D721Med (cell line): ENCODE measurements at regions not wholly inside any gene's neighbourhood (a gene's known extent, or its start where the extent isn't known, plus 50 kb on each side); places are given as distances from the start of the nearest gene placed in this dataset.

Experiments
- DNase-seq: peaks from one replicate; pipeline ENCODE4 v3.0.0; 2011; ENCODE audit warnings: low spot score; ENCODE audit not compliant: insufficient read length
- FAIRE-seq: peaks from 2 replicates; lab custom pipeline; 2011; peaks lifted over from hg19 to GRCh38; lab: Jason Lieb, UNC
- TF ChIP-seq, protein P1 (sequence below): IDR thresholded peaks from 2 replicates; pipeline ENCODE4 v1.5.1; 2012; ENCODE audit warnings: mild to moderate bottlenecking, control low read depth; ENCODE audit not compliant: insufficient read depth; ENCODE audit errors: missing control alignments

- TF ChIP-seq, protein P1, sequence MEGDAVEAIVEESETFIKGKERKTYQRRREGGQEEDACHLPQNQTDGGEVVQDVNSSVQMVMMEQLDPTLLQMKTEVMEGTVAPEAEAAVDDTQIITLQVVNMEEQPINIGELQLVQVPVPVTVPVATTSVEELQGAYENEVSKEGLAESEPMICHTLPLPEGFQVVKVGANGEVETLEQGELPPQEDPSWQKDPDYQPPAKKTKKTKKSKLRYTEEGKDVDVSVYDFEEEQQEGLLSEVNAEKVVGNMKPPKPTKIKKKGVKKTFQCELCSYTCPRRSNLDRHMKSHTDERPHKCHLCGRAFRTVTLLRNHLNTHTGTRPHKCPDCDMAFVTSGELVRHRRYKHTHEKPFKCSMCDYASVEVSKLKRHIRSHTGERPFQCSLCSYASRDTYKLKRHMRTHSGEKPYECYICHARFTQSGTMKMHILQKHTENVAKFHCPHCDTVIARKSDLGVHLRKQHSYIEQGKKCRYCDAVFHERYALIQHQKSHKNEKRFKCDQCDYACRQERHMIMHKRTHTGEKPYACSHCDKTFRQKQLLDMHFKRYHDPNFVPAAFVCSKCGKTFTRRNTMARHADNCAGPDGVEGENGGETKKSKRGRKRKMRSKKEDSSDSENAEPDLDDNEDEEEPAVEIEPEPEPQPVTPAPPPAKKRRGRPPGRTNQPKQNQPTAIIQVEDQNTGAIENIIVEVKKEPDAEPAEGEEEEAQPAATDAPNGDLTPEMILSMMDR: no peak
- no peak for DNase-seq
- no peak for FAIRE-seq
Measured at GRCh38 chr1:213394837-213395236, 343.8 kb downstream of the RPS6KC1 start.

GRCh38 chr1:213397638-213398037 is 346.6 kb downstream of the RPS6KC1 start:
- TF ChIP-seq, protein P1: no peak
- DNase-seq (no peak), FAIRE-seq (no peak)

DNA sequence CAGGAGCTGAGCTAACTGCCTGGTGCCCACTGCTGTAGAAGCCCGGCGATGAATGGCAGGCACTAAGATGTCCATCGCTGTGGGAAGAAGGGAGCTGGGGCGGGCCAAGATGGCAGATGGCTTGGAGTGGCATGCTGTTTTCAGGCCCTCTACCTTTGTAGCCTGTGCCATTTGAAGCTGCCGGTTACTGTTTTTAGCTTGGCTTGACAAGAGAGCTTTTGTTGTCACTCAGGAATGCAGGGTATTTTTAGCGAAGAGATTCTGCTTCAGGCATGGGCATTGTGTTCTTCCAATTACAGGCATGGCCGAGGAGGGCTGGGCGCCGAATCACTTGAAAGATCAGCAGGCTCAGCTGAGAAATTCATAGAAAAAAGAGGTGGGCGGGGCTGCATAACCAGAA is 348.7 kb downstream of the RPS6KC1 start:
- TF ChIP-seq, protein P1: no peak
- DNase-seq (no peak), FAIRE-seq (no peak)

DNA sequence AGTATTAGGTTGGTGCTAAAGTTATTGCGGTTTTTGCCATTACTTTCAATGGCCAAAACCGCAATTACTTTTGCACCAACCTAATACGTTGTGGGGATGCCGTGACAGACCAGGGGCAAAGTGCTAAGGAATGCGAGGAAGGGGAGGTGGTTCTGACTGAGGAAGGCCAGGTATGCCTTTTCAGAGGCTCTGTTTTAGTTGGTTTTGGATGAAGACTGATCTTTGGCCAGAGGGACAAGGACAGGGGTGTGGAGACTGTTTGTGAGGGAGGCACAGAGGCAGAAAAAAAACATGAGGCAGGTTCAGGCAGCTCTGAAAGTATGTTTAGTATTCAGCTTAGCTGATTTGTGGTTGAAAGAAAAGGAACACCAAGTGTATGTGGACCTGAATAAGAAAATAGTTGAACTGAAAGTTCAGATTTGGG is 358.2 kb downstream of the RPS6KC1 start:
- FAIRE-seq (no peak), DNase-seq (no peak)
- TF ChIP-seq, protein P1: no peak

DNA sequence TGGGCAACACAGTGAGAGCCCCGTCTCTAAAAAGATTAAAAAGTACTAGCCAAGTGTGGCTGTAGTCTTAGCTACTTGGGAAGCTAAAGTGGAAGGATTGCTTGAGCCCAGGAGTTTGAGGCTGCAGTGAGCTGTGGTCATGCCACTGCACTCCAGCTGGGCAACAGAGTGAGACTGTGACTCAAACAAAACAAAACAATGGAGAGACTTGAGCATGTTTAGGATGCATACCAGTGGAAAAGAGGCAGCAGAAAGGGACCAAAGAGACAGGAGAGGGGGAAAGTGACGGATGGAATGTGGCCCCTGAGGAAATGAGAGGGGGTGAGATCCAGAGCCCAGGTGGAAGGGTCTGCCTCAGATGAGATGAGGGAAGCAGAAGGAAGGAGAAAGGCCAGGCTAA is 358.9 kb downstream of the RPS6KC1 start:
- TF ChIP-seq, protein P1: no peak
- DNase-seq (no peak), FAIRE-seq (no peak)

DNA sequence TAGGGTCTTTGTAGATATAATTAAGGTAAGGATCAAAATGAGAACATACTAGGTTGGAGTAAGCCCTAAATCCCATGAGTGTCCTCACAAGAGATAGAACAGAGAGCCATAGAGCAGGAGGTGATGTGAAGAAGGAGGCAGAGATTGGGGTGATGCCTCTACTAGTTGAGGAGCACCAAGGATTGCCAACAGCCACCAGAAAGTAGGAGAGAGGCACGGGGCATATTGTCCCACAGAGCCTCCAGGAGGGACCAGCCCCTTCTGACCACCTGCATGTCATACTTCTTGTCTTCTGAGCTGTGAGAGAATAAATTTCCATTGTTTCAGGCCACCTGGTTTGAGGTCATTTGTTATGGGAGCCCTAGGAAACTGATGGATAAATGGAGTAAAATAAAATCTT is 363.3 kb downstream of the RPS6KC1 start:
- no peak for FAIRE-seq
- TF ChIP-seq, protein P1: no peak

GRCh38 chr1:213414911-213415310 is 363.9 kb downstream of the RPS6KC1 start:
- FAIRE-seq (no peak), DNase-seq (no peak)
- TF ChIP-seq, protein P1: no peak

More for the DNA sequence above, 363.3 kb downstream of the RPS6KC1 start:
- DNase-seq: no peak
